PC-3 (cell line): ENCODE measurements at regions not wholly inside any gene's neighbourhood (a gene's known extent, or its start where the extent isn't known, plus 50 kb on each side); places are given as distances from the start of the nearest gene placed in this dataset.

Source experiments
- ATAC-seq: fragments of 200-7000 bp; cut with Tn5 transposase; 2 replicates; pipeline ENCODE4 v1.9.1; 2020; ENCODE audit warnings: mild to moderate bottlenecking, moderate library complexity
- BruUV-seq: library from RNA; stranded (reverse); fragments of 400-500 nt; replicated peaks from 2 replicates; lab custom pipeline; 2021; lab: Mats Ljungman, UMichigan
- CTCF ChIA-PET: fragments of 300-600 bp; sonication (Branson Sonifier 250); formaldehyde crosslinking; loops from one replicate; lab custom pipeline; 2022; ENCODE audit warnings: antibody characterized with exemption; lab: Charles Lee
- POLR2A ChIA-PET: fragments of 300-600 bp; sonication (Branson Sonifier 250); formaldehyde crosslinking; loops from one replicate; lab custom pipeline; 2022; ENCODE audit warnings: antibody characterized with exemption; ENCODE audit not compliant: unreplicated experiment; lab: Charles Lee
- DNase-seq: peaks from one replicate; pipeline ENCODE4 v3.0.0-alpha.2; 2015
- H2AFZ ChIP-seq: fragments of 300-600 bp; sonication (generic); 2 replicates; pipeline ENCODE4 v1.6.0; 2016; ENCODE audit warnings: antibody characterized with exemption, low read length
- H3F3A ChIP-seq: fragments of 300-600 bp; sonication (generic); one replicate; pipeline ENCODE4 v1.6.0; 2017; ENCODE audit warnings: antibody characterized with exemption, low read length, control low read depth, mild to moderate bottlenecking; ENCODE audit not compliant: unreplicated experiment
- H3K27ac ChIP-seq: fragments of 300-600 bp; sonication (generic); 2 replicates; pipeline ENCODE4 v1.5.1; 2016; ENCODE audit warnings: mild to moderate bottlenecking, low read length
- H3K27me3 ChIP-seq: fragments of 300-600 bp; sonication (generic); 2 replicates; pipeline ENCODE4 v1.6.1; 2016; ENCODE audit warnings: low read length, mixed read lengths
- H3K36me3 ChIP-seq: fragments of 300-600 bp; sonication (generic); 2 replicates; pipeline ENCODE4 v1.6.1; 2016; ENCODE audit warnings: low read depth, mixed run types, low read length, mixed read lengths
- H3K4me1 ChIP-seq: fragments of 300-600 bp; sonication (generic); 2 replicates; pipeline ENCODE4 v1.5.1; 2016; ENCODE audit warnings: low read length; ENCODE audit not compliant: insufficient read depth
- H3K4me2 ChIP-seq: fragments of 300-600 bp; sonication (generic); 2 replicates; pipeline ENCODE4 v1.6.0; 2016; ENCODE audit warnings: low read length
- H3K4me3 ChIP-seq: fragments of 300-600 bp; sonication (generic); 2 replicates; pipeline ENCODE4 v1.5.1; 2016; ENCODE audit warnings: mild to moderate bottlenecking, low read length, mixed read lengths
- H3K79me2 ChIP-seq: fragments of 300-600 bp; sonication (generic); 2 replicates; pipeline ENCODE4 v1.6.1; 2017; ENCODE audit warnings: low read length, mixed read lengths
- H3K9ac ChIP-seq: fragments of 300-600 bp; sonication (generic); 2 replicates; pipeline ENCODE4 v1.6.0; 2016; ENCODE audit warnings: mild to moderate bottlenecking, low read length
- H3K9me2 ChIP-seq: fragments of 300-600 bp; sonication (generic); replicated peaks from 2 replicates; pipeline ENCODE4 v1.6.1; 2016; ENCODE audit warnings: mixed run types, low read length, mixed read lengths
- H3K9me3 ChIP-seq: fragments of 300-600 bp; sonication (generic); 2 replicates; pipeline ENCODE4 v1.6.1; 2016; ENCODE audit warnings: low read length, mixed read lengths
- H4K20me1 ChIP-seq: fragments of 300-600 bp; sonication (generic); 2 replicates; pipeline ENCODE4 v1.6.1; 2016; ENCODE audit warnings: low read length, mixed read lengths
- EZH2 ChIP-seq: fragments of 300-600 bp; sonication (generic); IDR thresholded peaks from one replicate; pipeline ENCODE4 v1.6.1; 2017; ENCODE audit warnings: antibody characterized with exemption, mild to moderate bottlenecking, low read length; ENCODE audit not compliant: unreplicated experiment
- EZH2phosphoT487 ChIP-seq: fragments of 300-600 bp; sonication (generic); IDR thresholded peaks from 2 replicates; pipeline ENCODE4 v1.6.1; 2018; ENCODE audit warnings: mild to moderate bottlenecking, antibody characterized with exemption, low read length, borderline replicate concordance
- intact Hi-C: fragments of 100-400 bp; cut with micrococcal nuclease; formaldehyde crosslinking; loops from 2 replicates; pipeline ENCODE4 v1.9.0; 2023
- TF ChIP-seq, protein P1 (sequence below): fragments of 300-600 bp; sonication (generic); conservative IDR thresholded peaks from 2 replicates; pipeline ENCODE4 v1.5.1; 2017; ENCODE audit warnings: antibody characterized with exemption, low read depth, mild to moderate bottlenecking, low read length

GRCh38 chr2:166784296-166784946 is 103.9 kb upstream of the XIRP2 start:
- Histone ChIP-seq H4K20me1 (no peaks in the 10 kb centered on the region), H3K79me2 (no peaks in the 10 kb centered on the region), H3K9me3 (no peaks in the 10 kb centered on the region), H3K4me3 (no peak overlapping the region), H3K9ac (no peak overlapping the region), H3K27me3 (no peaks in the 10 kb centered on the region), H3F3A (no peaks in the 10 kb centered on the region), H3K27ac (no peak overlapping the region), H3K4me1 (no peaks in the 10 kb centered on the region; the same call in 1 of the 2 replicates), H2AFZ (no peak overlapping the region), H3K36me3 (no peaks in the 10 kb centered on the region), H3K4me2 (no peak overlapping the region), H3K9me2 (no peaks in the 10 kb centered on the region)
- no TSS peak for BruUV-seq
- DNase-seq (no peak), ATAC-seq (no peak)
- TF ChIP-seq EZH2phosphoT487 (no peak), EZH2 (no peak)
- TF ChIP-seq, protein P1, sequence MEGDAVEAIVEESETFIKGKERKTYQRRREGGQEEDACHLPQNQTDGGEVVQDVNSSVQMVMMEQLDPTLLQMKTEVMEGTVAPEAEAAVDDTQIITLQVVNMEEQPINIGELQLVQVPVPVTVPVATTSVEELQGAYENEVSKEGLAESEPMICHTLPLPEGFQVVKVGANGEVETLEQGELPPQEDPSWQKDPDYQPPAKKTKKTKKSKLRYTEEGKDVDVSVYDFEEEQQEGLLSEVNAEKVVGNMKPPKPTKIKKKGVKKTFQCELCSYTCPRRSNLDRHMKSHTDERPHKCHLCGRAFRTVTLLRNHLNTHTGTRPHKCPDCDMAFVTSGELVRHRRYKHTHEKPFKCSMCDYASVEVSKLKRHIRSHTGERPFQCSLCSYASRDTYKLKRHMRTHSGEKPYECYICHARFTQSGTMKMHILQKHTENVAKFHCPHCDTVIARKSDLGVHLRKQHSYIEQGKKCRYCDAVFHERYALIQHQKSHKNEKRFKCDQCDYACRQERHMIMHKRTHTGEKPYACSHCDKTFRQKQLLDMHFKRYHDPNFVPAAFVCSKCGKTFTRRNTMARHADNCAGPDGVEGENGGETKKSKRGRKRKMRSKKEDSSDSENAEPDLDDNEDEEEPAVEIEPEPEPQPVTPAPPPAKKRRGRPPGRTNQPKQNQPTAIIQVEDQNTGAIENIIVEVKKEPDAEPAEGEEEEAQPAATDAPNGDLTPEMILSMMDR = no peak
- CTCF ChIA-PET = no interaction called here
- POLR2A ChIA-PET = no interaction called here
- intact Hi-C loops = no loop called here

GRCh38 chr2:166775176-166775575 is 113.1 kb upstream of the XIRP2 start:
- BruUV-seq = no TSS peak
- ChIA-PET CTCF (no interaction called here), POLR2A (no interaction called here)
- H3K36me3 ChIP-seq = no peaks in the 10 kb centered on the region
- H3K9me3 ChIP-seq = no peaks in the 10 kb centered on the region
- no peak for TF ChIP-seq EZH2
- TF ChIP-seq, protein P1 = no peak
- TF ChIP-seq EZH2phosphoT487 = no peak
- no peak for DNase-seq
- no peak overlapping the region for H3K4me2 ChIP-seq
- no peaks in the 10 kb centered on the region for H4K20me1 ChIP-seq
- no peaks in the 10 kb centered on the region for H3K27me3 ChIP-seq
- no peaks in the 10 kb centered on the region for H3F3A ChIP-seq
- H3K9ac ChIP-seq = no peak overlapping the region
- no peak overlapping the region for H3K4me3 ChIP-seq
- no peak for ATAC-seq
- no peaks in the 10 kb centered on the region for H3K79me2 ChIP-seq
- intact Hi-C loops = no loop called here
- no peak overlapping the region for H2AFZ ChIP-seq
- peaks cover 9% of the 10 kb centered on the region; the same call in 1 of the 2 replicates for H3K4me1 ChIP-seq
- H3K9me2 ChIP-seq = no peaks in the 10 kb centered on the region
- H3K27ac ChIP-seq = no peak overlapping the region

DNA sequence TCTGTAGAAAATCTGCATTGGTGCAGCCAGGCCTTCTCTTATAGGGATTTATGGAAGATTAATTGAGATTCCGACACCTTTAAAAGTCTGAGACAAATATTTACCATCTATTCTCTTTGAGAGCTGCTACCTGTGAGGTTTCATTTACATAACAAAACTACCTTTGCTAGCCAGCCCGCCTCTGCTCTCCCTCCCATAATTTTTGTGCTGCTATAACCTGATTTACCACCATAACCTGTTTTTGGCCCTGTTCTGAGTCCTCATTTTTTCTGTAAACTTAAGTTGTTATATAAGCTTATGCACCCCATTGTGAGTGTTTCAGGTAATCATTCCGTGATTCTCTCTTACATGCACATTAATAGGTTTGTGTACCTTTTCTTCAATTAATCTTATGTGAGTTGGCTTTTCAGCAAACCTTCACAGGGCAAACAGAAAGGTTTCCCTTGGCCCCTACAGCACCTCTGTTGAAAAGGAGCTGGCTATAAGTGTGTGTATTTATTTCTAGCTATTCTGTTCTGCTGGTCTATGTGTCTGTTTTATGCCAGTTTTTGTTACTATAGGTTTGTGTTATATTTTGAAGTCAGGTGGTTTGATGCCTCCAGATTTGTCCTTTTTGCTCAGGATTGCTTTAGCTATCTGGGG is 114.9 kb upstream of the XIRP2 start:
- peaks cover 7% of the 10 kb centered on the region; the same call in 1 of the 2 replicates for H3K4me1 ChIP-seq
- DNase-seq (no peak), ATAC-seq (no peak)
- no peaks in the 10 kb centered on the region for H3K9me2 ChIP-seq
- H3K27ac ChIP-seq = no peak overlapping the region
- no peaks in the 10 kb centered on the region for H3K27me3 ChIP-seq
- no peaks in the 10 kb centered on the region for H3K79me2 ChIP-seq
- no peaks in the 10 kb centered on the region for H3F3A ChIP-seq
- TF ChIP-seq EZH2 = no peak
- no peak for TF ChIP-seq EZH2phosphoT487
- TF ChIP-seq, protein P1 = no peak
- CTCF ChIA-PET = no interaction called here
- no peaks in the 10 kb centered on the region for H3K9me3 ChIP-seq
- POLR2A ChIA-PET = no interaction called here
- no peaks in the 10 kb centered on the region for H4K20me1 ChIP-seq
- H3K9ac ChIP-seq = no peak overlapping the region
- intact Hi-C loops = no loop called here
- BruUV-seq = no TSS peak
- H2AFZ ChIP-seq = no peak overlapping the region
- H3K4me2 ChIP-seq = no peak overlapping the region
- H3K36me3 ChIP-seq = no peaks in the 10 kb centered on the region
- H3K4me3 ChIP-seq = no peak overlapping the region
